GM19238 (cell line): ENCODE measurements at regions not wholly inside any gene's neighbourhood (a gene's known extent, or its start where the extent isn't known, plus 50 kb on each side); places are given as distances from the start of the nearest gene placed in this dataset.

Experiments
- DNase-seq: peaks from one replicate; pipeline ENCODE4 v3.0.0; 2011; ENCODE audit warnings: low spot score; ENCODE audit not compliant: insufficient read length

GRCh38 chr3:181855825-181856224 lies 144.1 kb downstream of the SOX2 start:
- DNase-seq = no peak

- DNase-seq = no peak
Measured at GRCh38 chr3:181859518-181859917, 147.8 kb downstream of the SOX2 start.

GRCh38 chr3:181860235-181860634 lies 148.5 kb downstream of the SOX2 start:
- no peak for DNase-seq

GRCh38 chr3:181862502-181862901 lies 150.8 kb downstream of the SOX2 start:
- no peak for DNase-seq

GRCh38 chr3:181868576-181869082 lies 156.9 kb downstream of the SOX2 start:
- DNase-seq = no peak

- DNase-seq = no peak
Measured at GRCh38 chr3:181872887-181873286, 161.2 kb downstream of the SOX2 start.

GRCh38 chr3:181879926-181880325 lies 168.2 kb downstream of the SOX2 start:
- DNase-seq = no peak

- no peak for DNase-seq
Measured at GRCh38 chr3:181880331-181880730, 168.6 kb downstream of the SOX2 start.

- DNase-seq = no peak
Measured at GRCh38 chr3:181881749-181882148, 170.0 kb downstream of the SOX2 start.

- DNase-seq = no peak
Measured at GRCh38 chr3:181885868-181886630, 174.3 kb downstream of the SOX2 start.

- no peak for DNase-seq
Measured at GRCh38 chr3:181886676-181887075, 175.0 kb downstream of the SOX2 start.

- no peak for DNase-seq
Measured at GRCh38 chr3:181887685-181888084, 176.0 kb downstream of the SOX2 start.

- no peak for DNase-seq
Measured at GRCh38 chr3:181888234-181888633, 176.5 kb downstream of the SOX2 start.

- no peak for DNase-seq
Measured at GRCh38 chr3:181892848-181893247, 181.1 kb downstream of the SOX2 start.

- no peak for DNase-seq
Measured at GRCh38 chr3:181896605-181897004, 184.9 kb downstream of the SOX2 start.

- no peak for DNase-seq
Measured at GRCh38 chr3:181899702-181900101, 188.0 kb downstream of the SOX2 start.

- no peak for DNase-seq
Measured at GRCh38 chr3:181901626-181902025, 189.9 kb downstream of the SOX2 start.

- DNase-seq = no peak
Measured at GRCh38 chr3:181906338-181906737, 194.6 kb downstream of the SOX2 start.

GRCh38 chr3:181909241-181909640 lies 197.5 kb downstream of the SOX2 start:
- DNase-seq = no peak

GRCh38 chr3:181912384-181912783 lies 200.7 kb downstream of the SOX2 start:
- DNase-seq = no peak

- DNase-seq = no peak
Measured at GRCh38 chr3:181913254-181913653, 201.5 kb downstream of the SOX2 start.

GRCh38 chr3:181915551-181915950 lies 203.8 kb downstream of the SOX2 start:
- no peak for DNase-seq

- DNase-seq = no peak
Measured at GRCh38 chr3:181916013-181916412, 204.3 kb downstream of the SOX2 start.
